ENCODE measurements at regions not wholly inside any gene's neighbourhood (a gene's known extent, or its start where the extent isn't known, plus 50 kb on each side); places are given as distances from the start of the nearest gene placed in this dataset.
"Not testable (repeated sequence)": the region's sequence is repeated elsewhere in the genome, so short reads cannot be mapped to it uniquely, and the experiment has no call there.

- no peak for DNase-seq
These were observed 217.1 kb downstream of the MREG start for GRCh38 chr2:215796140-215796855.

- DNase-seq: no peak
These were observed 218.4 kb downstream of the MREG start for GRCh38 chr2:215794829-215795546.

GRCh38 chr2:215793747-215794595 lies 219.4 kb downstream of the MREG start:
- no peak for DNase-seq

- no peak for DNase-seq
These were observed 221.8 kb downstream of the MREG start for GRCh38 chr2:215791481-215791937.

GRCh38 chr2:215790523-215791421 lies 222.6 kb downstream of the MREG start:
- no peak for DNase-seq

- DNase-seq: no peak
These were observed 225.7 kb downstream of the MREG start for GRCh38 chr2:215787565-215788178.

- no peak for DNase-seq
These were observed 226.3 kb downstream of the MREG start for GRCh38 chr2:215787025-215787424.

- peak; percentile 63 for DNase-seq
These were observed 229.0 kb downstream of the MREG start for GRCh38 chr2:215784371-215784783.

- DNase-seq: not testable (repeated sequence)
These were observed 229.7 kb downstream of the MREG start for GRCh38 chr2:215783640-215784039.

- no peak for DNase-seq
These were observed 230.4 kb downstream of the MREG start for GRCh38 chr2:215782965-215783364.

GRCh38 chr2:215782295-215782694 lies 231.1 kb downstream of the MREG start:
- DNase-seq: no peak

- DNase-seq: peak; percentile 66
These were observed 232.3 kb downstream of the MREG start for GRCh38 chr2:215780907-215781685.

GRCh38 chr2:215780313-215780712 lies 233.0 kb downstream of the MREG start:
- DNase-seq: no peak

- no peak for DNase-seq
These were observed 233.4 kb downstream of the MREG start for GRCh38 chr2:215779912-215780311.

- DNase-seq: no peak
These were observed 235.8 kb downstream of the MREG start for GRCh38 chr2:215777465-215778044.

GRCh38 chr2:215775106-215775505 lies 238.2 kb downstream of the MREG start:
- no peak for DNase-seq

- no peak for DNase-seq
These were observed 239.6 kb downstream of the MREG start for GRCh38 chr2:215773728-215774127.

GRCh38 chr2:215772634-215773563 lies 240.5 kb downstream of the MREG start:
- DNase-seq: no peak

Measured in muscle of arm (tissue), 1 donor.